Subcutaneous abdominal adipose tissue (tissue), 5 donors: ENCODE measurements at regions not wholly inside any gene's neighbourhood (a gene's known extent, or its start where the extent isn't known, plus 50 kb on each side); places are given as distances from the start of the nearest gene placed in this dataset.

Experiments used
- H3K27ac ChIP-seq: one replicate; pipeline ENCODE4 v1.7.0; 2013; ENCODE audit warnings: low read depth, mild to moderate bottlenecking, inconsistent platforms, low read length, moderate library complexity
- H3K27me3 ChIP-seq, 5 donors: one replicate each; pipeline ENCODE4 v1.7.0; 2013; ENCODE audit warnings: low read length in 5 of 5, inconsistent platforms in 1 of 5; ENCODE audit not compliant: control insufficient read depth in 5 of 5, insufficient read depth in 4 of 5
- H3K36me3 ChIP-seq, 5 donors: one replicate each; pipeline ENCODE4 v1.7.0; 2013; ENCODE audit warnings: low read length in 5 of 5; ENCODE audit not compliant: control insufficient read depth in 5 of 5, insufficient read depth in 5 of 5
- H3K4me1 ChIP-seq, 5 donors: one replicate each; pipeline ENCODE4 v1.7.0; 2013; ENCODE audit warnings: low read length in 5 of 5, mild to moderate bottlenecking in 3 of 5, moderate library complexity in 1 of 5; ENCODE audit not compliant: control insufficient read depth in 5 of 5, insufficient read depth in 5 of 5
- H3K4me3 ChIP-seq, 5 donors: one replicate each; pipeline ENCODE4 v1.7.0; 2013; ENCODE audit warnings: low read length in 5 of 5, low read depth in 1 of 5
- H3K9ac ChIP-seq, 5 donors: one replicate each; pipeline ENCODE4 v1.7.0; 2013; ENCODE audit warnings: low read length in 5 of 5, mild to moderate bottlenecking in 4 of 5, moderate library complexity in 3 of 5
- H3K9me3 ChIP-seq, 5 donors: one replicate each; pipeline ENCODE4 v1.7.0; 2013; ENCODE audit warnings: low read length in 5 of 5; ENCODE audit not compliant: control insufficient read depth in 5 of 5
- donor health status: healthy.
- donor health status: healthy.
- donor health status: healthy.
- donor health status: healthy.
- donor health status: healthy.

DNA sequence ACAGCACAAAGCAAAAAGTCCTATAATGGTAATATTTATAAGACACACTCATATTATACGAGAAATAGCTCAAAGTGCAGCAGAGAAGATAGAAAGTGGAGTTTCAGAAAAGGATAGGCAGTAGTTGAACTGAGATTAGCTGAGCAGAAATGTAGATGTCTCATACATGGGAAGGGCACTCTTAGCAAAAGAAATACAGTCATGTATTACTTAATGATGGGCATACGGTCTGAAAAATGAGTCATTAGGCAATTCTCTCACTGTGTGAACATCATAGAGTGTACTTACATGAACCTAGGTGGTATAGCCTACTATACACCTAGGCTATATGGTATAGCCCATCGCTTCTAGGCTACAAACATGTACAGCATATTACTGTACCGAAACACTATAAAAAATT, 671.3 kb downstream of the RPS29 start:
- H3K36me3 ChIP-seq, result no peaks in the 10 kb centered on the region
- H3K9me3 ChIP-seq, result no peaks in the 10 kb centered on the region
- H3K27ac ChIP-seq, result no peak overlapping the region
- no peaks in the 10 kb centered on the region for H3K27me3 ChIP-seq
- no peak overlapping the region for H3K4me3 ChIP-seq
- H3K4me1 ChIP-seq, result no peaks in the 10 kb centered on the region
- no peak overlapping the region for H3K9ac ChIP-seq

DNA sequence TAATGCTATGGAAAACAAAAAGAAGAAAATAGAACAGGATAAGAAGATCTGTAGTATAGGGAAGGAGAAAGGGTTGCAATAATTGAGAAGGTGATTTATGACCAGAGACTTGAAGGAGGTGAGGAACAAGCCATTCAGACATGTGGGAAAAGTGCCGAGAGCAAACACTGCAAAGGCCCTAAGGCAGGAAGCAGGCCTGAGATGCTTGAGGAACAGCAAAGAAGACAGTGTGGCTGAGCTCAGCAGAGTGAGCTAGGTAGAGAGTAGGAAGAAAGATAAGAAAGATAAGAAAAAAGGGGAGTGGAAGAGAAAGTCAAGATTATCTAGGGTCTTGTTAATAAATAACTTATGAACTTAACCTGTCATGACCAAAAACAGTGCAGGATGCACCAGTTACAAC, 671.8 kb downstream of the RPS29 start:
- no peaks in the 10 kb centered on the region for H3K9me3 ChIP-seq

DNA sequence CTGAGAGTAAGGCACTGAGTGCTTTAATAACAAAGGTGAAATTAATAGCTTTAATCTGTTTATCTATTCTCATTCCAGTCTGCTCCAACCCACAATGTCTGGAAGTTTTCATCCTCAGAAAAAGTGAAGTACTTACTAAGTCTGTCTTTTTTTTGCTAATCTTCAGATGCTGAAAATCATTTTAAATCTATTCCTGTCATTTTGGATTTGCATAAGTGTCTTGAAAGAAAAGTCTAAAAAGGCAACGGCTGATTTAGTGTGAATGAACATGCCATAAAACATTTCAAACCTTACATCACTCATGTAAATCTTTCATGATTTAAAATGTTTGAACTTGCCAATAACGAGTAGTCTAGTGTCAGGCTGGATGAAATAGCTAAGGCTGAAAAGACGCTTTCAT, 685.6 kb downstream of the RPS29 start:
- Histone ChIP-seq H3K4me3 (no peak overlapping the region), H3K4me1 (no peaks in the 10 kb centered on the region)

More for the DNA sequence above, 671.8 kb downstream of the RPS29 start:
- Histone ChIP-seq H3K36me3 (no peaks in the 10 kb centered on the region), H3K4me1 (no peaks in the 10 kb centered on the region), H3K27me3 (no peaks in the 10 kb centered on the region), H3K27ac (no peak overlapping the region), H3K4me3 (no peak overlapping the region), H3K9ac (no peak overlapping the region)

DNA sequence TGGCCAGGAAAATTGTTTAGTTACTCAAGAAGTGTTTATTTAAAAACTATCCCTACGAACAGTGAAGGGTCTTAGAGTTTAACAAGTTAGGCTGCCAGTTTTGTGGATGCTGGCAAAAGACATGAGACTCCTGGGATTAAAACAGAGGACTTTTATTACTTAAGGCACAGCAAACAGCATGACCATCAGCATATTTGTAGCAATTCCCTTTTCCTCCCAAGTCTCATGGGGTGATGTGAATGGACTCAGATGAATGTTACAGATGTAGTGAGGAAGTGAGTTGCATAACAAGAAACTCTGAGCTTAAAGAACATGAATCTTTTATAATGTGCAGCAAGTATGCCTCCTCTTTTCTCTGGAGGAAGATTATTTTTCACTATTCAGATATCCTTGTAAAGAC, 695.8 kb downstream of the RPS29 start:
- Histone ChIP-seq H3K36me3 (no peaks in the 10 kb centered on the region), H3K9ac (no peak overlapping the region), H3K27me3 (no peaks in the 10 kb centered on the region), H3K4me3 (no peak overlapping the region), H3K27ac (no peak overlapping the region), H3K4me1 (peaks cover 0 to 7% (median 0%) of the 10 kb centered on the region in 5 donors), H3K9me3 (no peaks in the 10 kb centered on the region)

More for the DNA sequence above, 685.6 kb downstream of the RPS29 start:
- Histone ChIP-seq H3K27ac (no peak overlapping the region), H3K9me3 (no peaks in the 10 kb centered on the region), H3K27me3 (no peaks in the 10 kb centered on the region), H3K36me3 (no peaks in the 10 kb centered on the region), H3K9ac (no peak overlapping the region)

DNA sequence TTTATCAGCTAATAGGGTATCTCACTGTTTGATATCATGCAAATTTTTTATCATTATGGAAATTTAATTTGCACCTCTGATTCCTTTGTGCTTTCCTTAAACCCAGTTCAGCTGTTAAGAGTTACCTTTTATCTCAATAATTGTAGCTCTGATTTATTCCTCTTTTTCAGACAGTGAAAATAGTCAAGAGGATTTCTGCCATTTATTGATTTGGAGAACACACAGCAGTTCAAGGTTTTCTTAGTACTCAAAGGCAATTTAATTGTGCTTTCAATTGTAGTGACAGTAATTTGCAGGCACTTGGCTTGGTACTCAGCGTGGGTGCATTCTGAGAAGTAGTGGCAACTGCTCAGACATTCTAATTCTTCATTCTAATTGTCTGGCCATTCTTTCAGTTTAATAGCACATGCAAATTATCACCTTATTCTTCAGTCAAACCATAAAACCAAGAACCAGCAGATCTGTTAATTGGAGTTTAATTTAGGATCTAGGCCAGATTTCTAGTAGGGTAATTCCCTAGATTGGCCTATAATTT, 709.3 kb downstream of the RPS29 start:
- H3K4me3 ChIP-seq, result no peak overlapping the region
- no peaks in the 10 kb centered on the region for H3K36me3 ChIP-seq
- no peak overlapping the region for H3K9ac ChIP-seq
- no peaks in the 10 kb centered on the region for H3K9me3 ChIP-seq
- peaks cover 0 to 2% (median 0%) of the 10 kb centered on the region in 5 donors for H3K4me1 ChIP-seq
- no peak overlapping the region for H3K27ac ChIP-seq
- no peaks in the 10 kb centered on the region for H3K27me3 ChIP-seq

DNA sequence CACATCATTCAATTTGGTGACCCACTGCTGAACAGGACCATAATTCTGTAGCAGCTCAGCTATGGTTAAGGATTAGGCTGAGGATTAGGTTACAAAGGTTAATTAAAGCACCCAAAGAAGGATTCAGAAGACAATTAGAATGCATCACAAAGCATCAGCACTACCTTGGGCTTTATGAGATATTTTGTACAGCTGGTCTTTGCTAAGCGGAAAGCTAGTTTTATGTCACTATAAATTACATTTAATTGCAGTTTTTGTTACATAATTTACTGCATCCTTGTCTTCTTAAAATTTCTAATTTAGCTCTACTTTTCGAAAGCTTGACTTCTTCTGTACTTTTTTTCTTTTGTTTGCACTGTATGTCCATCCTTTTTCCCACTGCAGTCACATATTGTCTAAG, 711.5 kb downstream of the RPS29 start:
- Histone ChIP-seq H3K4me3 (no peak overlapping the region), H3K9ac (no peak overlapping the region), H3K27me3 (no peaks in the 10 kb centered on the region), H3K36me3 (no peaks in the 10 kb centered on the region), H3K9me3 (no peaks in the 10 kb centered on the region), H3K4me1 (peaks cover 0 to 4% (median 0%) of the 10 kb centered on the region in 5 donors), H3K27ac (no peak overlapping the region)

DNA sequence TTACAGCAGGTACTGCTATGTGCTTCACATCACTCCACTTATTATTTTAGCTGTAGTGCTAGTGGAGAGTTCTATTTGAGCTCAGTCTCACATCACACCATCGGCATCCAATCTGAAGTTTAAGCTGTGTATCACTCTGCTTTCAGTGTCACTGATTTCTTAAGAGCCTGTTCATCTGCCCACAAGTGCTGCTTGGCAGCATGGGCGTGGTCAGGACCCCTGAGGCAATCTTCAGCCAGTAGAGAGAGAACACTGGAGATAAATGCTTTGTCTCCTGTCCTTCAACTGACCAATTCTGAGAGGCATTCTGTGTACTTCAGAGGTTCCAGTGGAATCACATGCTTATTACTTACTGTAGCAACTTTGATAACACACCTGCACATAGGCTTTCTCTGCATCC, 728.8 kb downstream of the RPS29 start:
- no peak overlapping the region for H3K9ac ChIP-seq
- no peaks in the 10 kb centered on the region for H3K4me1 ChIP-seq
- H3K27me3 ChIP-seq, result no peaks in the 10 kb centered on the region
- H3K27ac ChIP-seq, result no peak overlapping the region
- H3K9me3 ChIP-seq, result no peaks in the 10 kb centered on the region
- no peak overlapping the region for H3K4me3 ChIP-seq
- no peaks in the 10 kb centered on the region for H3K36me3 ChIP-seq

DNA sequence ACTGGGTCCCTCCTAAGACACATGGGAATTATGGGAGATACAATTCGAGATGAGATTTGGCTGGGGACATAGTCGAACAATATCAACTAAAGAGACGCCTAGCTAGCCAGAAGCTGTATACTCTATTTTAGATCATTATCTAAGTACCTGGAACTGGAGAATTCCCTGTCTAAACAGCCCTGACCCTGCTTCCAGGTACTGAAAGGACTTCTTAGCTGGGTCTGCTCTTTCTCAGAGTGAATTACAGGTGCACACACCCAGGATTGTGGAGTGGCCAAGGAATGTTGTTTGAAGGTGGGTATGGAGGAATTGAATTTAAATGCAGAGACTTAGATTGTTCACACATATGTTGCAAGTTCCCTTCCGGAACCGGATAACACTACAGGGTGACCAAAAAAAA, 733.0 kb downstream of the RPS29 start:
- Histone ChIP-seq H3K27ac (no peak overlapping the region), H3K36me3 (no peaks in the 10 kb centered on the region), H3K27me3 (no peaks in the 10 kb centered on the region), H3K4me1 (no peaks in the 10 kb centered on the region), H3K9me3 (peaks cover 0 to 3% (median 0%) of the 10 kb centered on the region in 5 donors), H3K4me3 (no peak overlapping the region), H3K9ac (no peak overlapping the region)

DNA sequence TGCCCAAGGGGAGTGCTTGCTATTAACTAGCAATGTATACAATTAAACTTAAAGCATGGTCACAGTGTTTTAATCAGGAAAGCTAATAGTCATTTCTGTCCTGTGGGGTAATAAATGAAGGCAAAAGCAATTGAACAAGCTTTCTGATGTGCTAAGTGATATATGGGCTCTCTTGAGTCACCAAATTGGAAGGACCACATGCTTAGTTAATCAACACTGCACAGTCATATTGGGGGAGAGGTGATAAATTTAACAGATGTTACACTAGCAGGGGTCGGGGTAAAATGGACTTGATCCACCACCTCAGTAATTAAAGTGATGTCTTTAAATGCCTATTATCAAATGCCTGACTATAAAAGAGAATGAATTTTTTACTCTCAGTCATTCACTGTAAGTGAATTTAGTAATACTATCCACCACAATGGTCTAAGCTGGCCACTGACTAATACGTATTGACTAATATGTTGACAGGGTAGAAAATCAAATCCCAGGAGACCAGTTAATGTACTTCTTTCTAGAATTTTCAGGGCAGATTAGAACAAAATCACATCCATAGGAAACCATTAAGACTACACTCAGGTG, 736.3 kb downstream of the RPS29 start:
- H3K4me1 ChIP-seq, result no peaks in the 10 kb centered on the region
- H3K4me3 ChIP-seq, result no peak overlapping the region
- H3K9me3 ChIP-seq, result peaks cover 0 to 3% (median 0%) of the 10 kb centered on the region in 5 donors
- no peaks in the 10 kb centered on the region for H3K27me3 ChIP-seq
- no peaks in the 10 kb centered on the region for H3K36me3 ChIP-seq
- no peak overlapping the region for H3K9ac ChIP-seq
- no peak overlapping the region for H3K27ac ChIP-seq

DNA sequence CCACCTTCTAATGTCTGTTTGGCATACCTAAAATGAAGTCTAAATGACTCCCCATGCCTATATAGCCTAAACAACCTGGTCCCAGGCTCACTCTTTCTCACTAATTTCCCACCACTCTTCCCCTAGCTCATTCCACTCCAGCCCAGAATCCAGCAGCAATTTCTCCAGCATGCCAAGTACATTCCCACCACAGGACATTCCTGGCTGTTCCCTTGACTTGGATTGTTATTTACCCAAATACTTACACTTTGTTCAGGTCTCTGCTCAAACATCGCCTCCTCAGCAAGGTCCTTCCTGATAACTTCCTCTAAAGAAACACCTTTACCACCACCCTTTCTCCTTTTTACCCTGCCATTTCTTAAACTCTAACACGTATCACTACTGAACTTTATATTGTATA, 743.4 kb downstream of the RPS29 start:
- Histone ChIP-seq H3K27me3 (no peaks in the 10 kb centered on the region), H3K27ac (no peak overlapping the region), H3K9me3 (no peaks in the 10 kb centered on the region), H3K4me1 (no peaks in the 10 kb centered on the region), H3K4me3 (no peak overlapping the region), H3K9ac (no peak overlapping the region), H3K36me3 (no peaks in the 10 kb centered on the region)
